IgD-negative memory B cell (primary cell): ENCODE measurements at regions not wholly inside any gene's neighbourhood (a gene's known extent, or its start where the extent isn't known, plus 50 kb on each side); places are given as distances from the start of the nearest gene placed in this dataset.

ENCODE experiments used
- H3K27ac Mint-ChIP-seq, 3 donors: one replicate each; pipeline ENCODE4 v1.8.0; 2020 to 2022; ENCODE audit warnings: mild to moderate bottlenecking in 3 of 3, mixed read lengths in 3 of 3, moderate library complexity in 1 of 3
- H3K27me3 Mint-ChIP-seq: one replicate; pipeline ENCODE4 v1.8.0; 2021; ENCODE audit warnings: mixed read lengths
- H3K36me3 Mint-ChIP-seq: one replicate; pipeline ENCODE4 v1.8.0; 2020; ENCODE audit warnings: mild to moderate bottlenecking, mixed read lengths
- H3K4me1 Mint-ChIP-seq, 3 donors: one replicate each; pipeline ENCODE4 v1.8.0; 2020 to 2022; ENCODE audit warnings: mixed read lengths in 3 of 3, mild to moderate bottlenecking in 1 of 3
- H3K4me3 Mint-ChIP-seq, 4 donors: one replicate each; pipeline ENCODE4 v1.8.0; 2020 to 2022; ENCODE audit warnings: mild to moderate bottlenecking in 4 of 4, mixed read lengths in 4 of 4, moderate library complexity in 3 of 4
- H3K9me3 Mint-ChIP-seq, 3 donors: one replicate each; pipeline ENCODE4 v1.8.0; 2020 to 2021; ENCODE audit warnings: mixed read lengths in 3 of 3, mild to moderate bottlenecking in 1 of 3

GRCh38 chr12:89082370-89082753 lies 269.9 kb downstream of the DUSP6 start:
- Mint-ChIP-seq H3K27me3 (peaks cover 4% of the 10 kb centered on the region), H3K36me3 (no peaks in the 10 kb centered on the region), H3K9me3 (no peaks in the 10 kb centered on the region), H3K4me3 (no peak overlapping the region), H3K27ac (no peak overlapping the region), H3K4me1 (peaks cover 0 to 2% (median under 1%) of the 10 kb centered on the region in 3 donors)

- Mint-ChIP-seq H3K9me3 (no peaks in the 10 kb centered on the region), H3K27me3 (peaks cover 4% of the 10 kb centered on the region), H3K36me3 (no peaks in the 10 kb centered on the region), H3K4me3 (no peak overlapping the region), H3K4me1 (no peaks in the 10 kb centered on the region), H3K27ac (no peak overlapping the region)
These were observed 270.5 kb downstream of the DUSP6 start for GRCh38 chr12:89081719-89082369.

DNA sequence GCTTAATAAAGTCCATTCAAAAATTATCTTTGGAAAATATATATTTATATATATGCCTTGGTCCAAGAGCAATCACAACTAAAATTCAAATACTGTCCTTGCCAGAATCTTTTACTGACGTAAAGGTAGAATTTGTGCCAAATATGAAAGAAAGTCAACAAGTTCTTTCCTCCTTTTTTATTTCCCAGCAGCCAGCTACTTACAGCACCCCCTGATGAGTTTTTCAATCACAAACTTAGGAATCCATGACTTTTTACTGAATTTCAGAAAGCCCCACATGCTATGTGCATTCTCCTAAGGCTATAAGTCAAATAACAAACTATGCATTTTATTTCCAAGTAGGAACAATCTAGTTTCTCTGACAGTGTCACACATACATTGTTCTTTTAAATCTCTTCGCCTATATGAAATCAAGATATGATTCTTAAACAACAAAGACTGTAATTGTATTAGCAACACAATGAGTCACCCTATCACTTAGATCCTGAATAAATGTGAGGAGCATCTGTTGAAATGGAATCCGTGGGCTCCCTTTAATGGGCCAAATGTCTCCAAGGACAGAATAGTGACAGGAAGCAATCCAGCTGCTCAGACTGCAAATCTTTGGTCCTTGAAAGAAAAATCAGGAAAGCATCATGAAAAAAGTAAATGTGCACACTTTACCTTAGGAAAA lies 271.4 kb downstream of the DUSP6 start:
- Mint-ChIP-seq H3K4me1 (no peaks in the 10 kb centered on the region), H3K4me3 (no peak overlapping the region), H3K9me3 (no peaks in the 10 kb centered on the region), H3K27ac (no peak overlapping the region), H3K36me3 (no peaks in the 10 kb centered on the region), H3K27me3 (peaks cover 4% of the 10 kb centered on the region)

- Mint-ChIP-seq H3K9me3 (no peaks in the 10 kb centered on the region), H3K4me3 (no peak overlapping the region), H3K27me3 (peaks cover under 1% of the 10 kb centered on the region), H3K4me1 (no peaks in the 10 kb centered on the region), H3K36me3 (no peaks in the 10 kb centered on the region), H3K27ac (no peak overlapping the region)
These were observed 276.3 kb downstream of the DUSP6 start for GRCh38 chr12:89075880-89076540.

DNA sequence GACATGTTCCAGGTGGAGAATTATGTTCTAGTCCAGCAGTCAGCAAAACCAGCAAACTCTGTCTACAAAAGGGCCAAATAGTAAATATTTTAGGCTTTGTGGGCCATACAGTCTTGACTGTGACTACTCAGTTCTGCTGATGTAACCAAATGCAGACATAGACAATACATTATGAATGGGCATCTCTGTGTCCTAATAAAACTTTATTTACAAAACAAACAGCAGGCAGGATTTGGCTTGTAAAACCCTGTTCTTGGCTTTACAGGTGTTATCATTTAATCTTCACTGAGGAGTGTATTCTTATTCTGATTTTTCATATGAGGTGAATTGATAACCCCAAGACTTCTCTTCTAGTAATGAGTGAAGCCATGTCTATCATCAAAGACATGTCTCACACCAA lies 278.6 kb downstream of the DUSP6 start:
- Mint-ChIP-seq H3K36me3 (no peaks in the 10 kb centered on the region), H3K4me1 (no peaks in the 10 kb centered on the region), H3K4me3 (no peak overlapping the region), H3K27me3 (peaks cover 2% of the 10 kb centered on the region), H3K9me3 (no peaks in the 10 kb centered on the region), H3K27ac (no peak overlapping the region)

DNA sequence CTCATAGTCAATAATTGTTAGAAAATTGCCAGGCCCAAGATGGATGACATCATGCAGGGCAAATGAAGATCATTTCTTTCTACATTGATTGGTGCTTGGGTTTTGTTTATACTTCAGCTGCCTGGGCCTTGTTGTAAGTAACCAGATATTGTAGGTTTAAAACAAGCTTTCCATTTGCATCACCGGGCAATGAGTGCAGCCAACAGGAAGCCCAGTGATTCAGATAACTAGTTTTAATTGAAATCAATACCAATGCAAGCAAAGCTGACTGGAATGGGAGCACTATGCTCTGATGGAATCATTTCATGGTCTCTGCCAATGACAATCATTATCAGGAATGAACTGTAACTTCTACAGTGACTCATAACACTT lies 279.3 kb downstream of the DUSP6 start:
- Mint-ChIP-seq H3K36me3 (no peaks in the 10 kb centered on the region), H3K27me3 (peaks cover 3% of the 10 kb centered on the region), H3K4me3 (no peak overlapping the region), H3K27ac (peak overlapping the region in 1 of 3 donors; percentile 1), H3K4me1 (no peaks in the 10 kb centered on the region), H3K9me3 (no peaks in the 10 kb centered on the region)

- H3K27me3 Mint-ChIP-seq, result peaks cover 4% of the 10 kb centered on the region
- H3K9me3 Mint-ChIP-seq, result no peaks in the 10 kb centered on the region
- H3K4me1 Mint-ChIP-seq, result no peaks in the 10 kb centered on the region
- no peaks in the 10 kb centered on the region for H3K36me3 Mint-ChIP-seq
- H3K27ac Mint-ChIP-seq, result peak overlapping the region in 1 of 3 donors; percentile 1
- H3K4me3 Mint-ChIP-seq, result no peak overlapping the region
These were observed 279.8 kb downstream of the DUSP6 start for GRCh38 chr12:89072294-89073026.

DNA sequence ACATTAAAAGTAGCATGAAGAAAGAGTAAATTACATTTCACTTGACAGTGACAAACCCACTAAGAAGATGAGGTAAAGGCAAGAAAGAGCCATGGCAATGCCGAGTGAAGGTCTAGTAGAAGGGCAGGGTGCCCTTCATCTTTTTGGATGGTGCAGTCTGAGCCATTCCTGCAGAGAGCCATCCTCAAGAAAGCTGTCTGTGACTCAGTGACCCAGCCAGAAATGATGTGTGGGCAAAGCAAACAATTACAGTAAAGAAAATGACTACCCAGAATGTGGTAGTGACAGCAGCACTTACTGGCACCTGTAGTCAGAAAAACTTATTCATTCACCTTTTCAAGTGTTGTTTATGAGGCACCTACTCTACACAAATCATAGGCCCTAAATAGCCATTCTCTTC lies 281.7 kb downstream of the DUSP6 start:
- Mint-ChIP-seq H3K27ac (no peak overlapping the region), H3K4me3 (no peak overlapping the region), H3K36me3 (no peaks in the 10 kb centered on the region)

DNA sequence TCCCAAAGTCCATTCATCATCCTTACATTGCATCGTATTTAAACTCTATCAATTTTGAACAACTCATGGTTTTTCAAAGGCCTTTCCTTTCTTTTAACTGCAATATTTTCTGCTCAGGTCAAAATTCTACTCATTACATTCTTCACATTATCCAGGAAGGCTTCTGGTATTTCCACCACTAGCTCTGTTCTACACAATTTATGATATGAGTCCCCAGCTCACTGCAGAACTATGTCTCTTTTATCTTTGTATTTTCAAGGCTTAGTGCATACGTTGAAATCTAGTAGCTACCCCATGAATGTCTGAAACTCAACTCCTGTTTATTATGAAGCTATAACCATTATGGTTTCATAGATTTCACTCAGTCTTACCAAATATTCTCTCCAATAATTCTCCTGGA lies 282.9 kb downstream of the DUSP6 start:
- Mint-ChIP-seq H3K9me3 (no peaks in the 10 kb centered on the region), H3K4me3 (no peak overlapping the region), H3K27ac (no peak overlapping the region), H3K36me3 (no peaks in the 10 kb centered on the region), H3K27me3 (peaks cover 4% of the 10 kb centered on the region), H3K4me1 (no peaks in the 10 kb centered on the region)

More for the DNA sequence above, 281.7 kb downstream of the DUSP6 start:
- Mint-ChIP-seq H3K4me1 (no peaks in the 10 kb centered on the region), H3K9me3 (no peaks in the 10 kb centered on the region), H3K27me3 (peaks cover 4% of the 10 kb centered on the region)

GRCh38 chr12:89067421-89068187 lies 284.7 kb downstream of the DUSP6 start:
- Mint-ChIP-seq H3K27me3 (peaks cover 5% of the 10 kb centered on the region), H3K36me3 (no peaks in the 10 kb centered on the region), H3K9me3 (no peaks in the 10 kb centered on the region), H3K4me3 (no peak overlapping the region), H3K4me1 (no peaks in the 10 kb centered on the region), H3K27ac (no peak overlapping the region)

DNA sequence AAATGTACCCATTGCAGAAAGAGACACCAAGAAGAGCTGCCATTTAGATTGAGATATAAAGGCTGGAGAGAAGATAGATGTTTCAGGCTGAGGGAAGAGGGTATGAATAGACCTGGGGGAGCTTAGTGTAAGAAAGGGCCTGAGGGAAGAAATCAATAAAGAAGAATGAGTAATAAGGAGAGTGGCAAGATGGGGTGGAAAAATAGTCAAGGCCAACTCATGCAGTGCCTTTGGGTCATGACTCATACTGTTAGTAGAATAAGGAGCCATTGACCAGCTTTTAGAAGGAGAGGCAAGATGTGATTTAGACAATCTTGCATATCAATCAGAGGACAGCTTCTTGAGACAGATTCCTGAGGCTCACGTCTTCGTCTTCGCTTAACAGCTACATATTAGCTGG lies 287.5 kb downstream of the DUSP6 start:
- H3K4me3 Mint-ChIP-seq, result no peak overlapping the region
- H3K27me3 Mint-ChIP-seq, result peaks cover 3% of the 10 kb centered on the region
- no peaks in the 10 kb centered on the region for H3K36me3 Mint-ChIP-seq
- no peaks in the 10 kb centered on the region for H3K4me1 Mint-ChIP-seq
- H3K9me3 Mint-ChIP-seq, result no peaks in the 10 kb centered on the region
- H3K27ac Mint-ChIP-seq, result no peak overlapping the region

DNA sequence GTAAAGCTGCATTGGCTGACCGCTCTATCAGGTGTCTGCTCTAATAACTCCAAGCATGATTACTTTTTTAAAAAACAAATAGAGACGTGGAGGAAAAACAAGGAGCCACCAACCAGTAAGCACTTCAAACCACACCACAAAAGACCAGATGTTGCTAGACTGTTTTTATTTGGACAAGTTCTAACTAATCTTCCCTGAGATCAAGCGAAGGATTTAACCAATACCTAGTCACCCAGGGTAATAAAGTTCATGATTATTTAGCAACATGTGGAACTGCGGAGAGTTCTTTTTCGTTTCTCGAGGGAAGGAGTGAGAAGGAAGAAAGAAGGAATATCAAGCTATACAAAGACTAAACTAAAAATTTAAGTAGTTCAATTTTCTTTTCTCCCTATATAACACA lies 288.1 kb downstream of the DUSP6 start:
- Mint-ChIP-seq H3K27ac (no peak overlapping the region), H3K27me3 (peaks cover 3% of the 10 kb centered on the region), H3K36me3 (no peaks in the 10 kb centered on the region), H3K9me3 (no peaks in the 10 kb centered on the region), H3K4me1 (no peaks in the 10 kb centered on the region), H3K4me3 (no peak overlapping the region)

DNA sequence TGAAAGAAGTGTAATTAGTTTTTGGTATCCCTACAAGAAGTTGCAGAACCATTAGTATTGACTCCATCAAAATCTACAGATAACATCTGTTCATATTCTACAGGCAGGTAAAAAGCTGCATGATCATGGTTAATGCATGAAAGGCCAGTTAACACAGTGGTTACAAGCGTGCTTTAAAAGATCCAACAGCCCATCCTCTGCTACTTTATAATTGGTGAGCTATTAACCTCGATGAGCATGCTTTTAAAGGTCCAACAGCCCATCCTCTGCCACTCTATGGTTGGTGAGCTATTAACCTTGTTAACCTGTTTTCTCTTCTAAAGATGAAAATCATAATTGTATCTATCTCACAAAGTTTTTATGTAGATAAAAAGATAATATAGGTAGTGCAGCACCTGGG lies 289.3 kb downstream of the DUSP6 start:
- Mint-ChIP-seq H3K36me3 (no peaks in the 10 kb centered on the region), H3K4me1 (no peaks in the 10 kb centered on the region), H3K4me3 (no peak overlapping the region), H3K27me3 (peaks cover 2% of the 10 kb centered on the region), H3K27ac (no peak overlapping the region), H3K9me3 (no peaks in the 10 kb centered on the region)

DNA sequence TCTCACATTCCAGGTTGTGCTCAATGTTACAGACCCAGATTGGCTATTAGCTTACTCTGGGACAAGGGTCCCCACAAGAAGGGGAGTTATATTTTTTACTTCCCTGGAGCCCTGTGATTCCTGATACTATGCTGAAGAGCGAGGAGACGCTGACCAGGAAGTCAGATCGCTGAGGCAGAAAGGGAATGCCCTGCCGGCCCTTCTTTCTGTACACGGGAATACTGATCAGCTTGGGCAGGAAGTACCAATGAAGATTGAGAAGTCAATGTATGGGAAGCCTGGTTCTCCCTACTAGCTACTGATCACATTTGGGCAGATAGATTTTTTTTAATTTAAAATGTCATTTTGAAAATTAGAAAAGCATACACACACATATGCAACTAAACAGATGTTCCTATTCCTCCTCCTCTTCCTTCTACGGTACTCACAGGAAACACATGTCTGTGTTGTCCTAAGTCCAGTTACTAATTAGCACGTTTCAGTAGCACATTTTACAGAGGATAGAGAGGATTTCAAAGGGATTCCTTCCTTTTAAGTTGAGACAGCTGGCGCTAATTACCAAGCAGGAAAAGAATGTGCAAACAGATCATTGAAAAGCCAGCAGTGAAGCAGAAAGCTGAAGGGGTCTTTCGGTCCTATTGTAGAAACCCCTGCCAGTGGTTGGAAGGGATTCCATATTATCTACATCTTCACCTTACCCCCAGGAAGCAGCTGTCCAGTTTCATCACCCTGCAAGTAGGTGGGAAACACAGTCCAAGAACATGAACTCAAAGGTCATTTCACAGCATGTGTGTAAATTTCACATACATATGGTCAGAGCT lies 292.4 kb downstream of the DUSP6 start:
- Mint-ChIP-seq H3K36me3 (no peaks in the 10 kb centered on the region), H3K27ac (no peak overlapping the region), H3K27me3 (peaks cover 2% of the 10 kb centered on the region)

More for the DNA sequence above, 292.4 kb downstream of the DUSP6 start:
- no peaks in the 10 kb centered on the region for H3K9me3 Mint-ChIP-seq
- no peaks in the 10 kb centered on the region for H3K4me1 Mint-ChIP-seq
- H3K4me3 Mint-ChIP-seq, result no peak overlapping the region
